HG03103 (cell line): ENCODE measurements at regions not wholly inside any gene's neighbourhood (a gene's known extent, or its start where the extent isn't known, plus 50 kb on each side); places are given as distances from the start of the nearest gene placed in this dataset.

Experiments used
- ATAC-seq: cut with Tn5 transposase; IDR thresholded peaks from one replicate; pipeline ENCODE4 v1.9.1; 2021; ENCODE audit warnings: low read depth; ENCODE audit not compliant: unreplicated experiment

DNA sequence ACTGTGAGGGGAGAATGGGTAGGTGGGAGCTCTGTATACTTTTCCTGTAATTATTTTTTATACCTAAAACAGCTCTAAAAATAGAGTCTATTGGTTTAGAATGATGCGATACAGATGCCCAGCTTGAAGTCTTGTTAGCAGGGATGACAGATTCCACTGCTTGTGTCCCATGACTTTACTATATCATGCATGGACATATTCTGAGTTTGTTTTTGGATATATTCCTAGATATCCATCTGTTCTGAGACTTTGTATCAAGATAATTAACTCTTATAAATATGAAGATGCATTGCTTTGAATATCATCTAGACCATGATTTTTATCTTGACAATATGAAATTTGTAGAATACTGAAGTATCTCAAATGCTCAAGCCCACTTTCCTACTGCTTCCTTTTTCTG lies 1058.1 kb downstream of the RAPGEF2 start:
- no peak for ATAC-seq

DNA sequence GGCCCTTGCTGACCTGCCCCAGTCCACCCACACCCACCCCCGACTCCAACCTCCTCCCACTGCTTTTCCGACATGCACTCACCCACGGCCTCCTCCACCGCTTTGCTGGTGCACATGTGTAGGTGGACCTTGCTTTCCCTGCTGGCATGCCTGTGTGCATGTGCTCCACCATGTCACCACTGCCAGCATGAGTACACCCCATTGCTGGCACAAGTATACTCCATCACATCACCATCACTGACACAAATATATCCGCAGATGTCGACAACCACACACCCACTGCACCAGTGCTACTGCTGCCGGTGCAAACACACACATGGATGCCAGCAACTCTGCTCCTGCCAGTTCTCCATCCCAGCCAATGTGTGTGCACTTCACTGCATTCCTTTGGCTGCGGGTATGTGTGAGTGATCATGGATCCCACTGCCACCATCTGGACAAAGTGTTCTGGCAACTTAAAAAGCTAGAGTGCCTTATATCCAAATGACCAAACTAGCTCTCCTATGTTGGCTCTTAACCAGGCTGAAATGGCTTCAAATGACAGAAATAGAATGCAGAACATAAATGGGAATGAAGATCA lies 1072.3 kb downstream of the RAPGEF2 start:
- ATAC-seq = no peak

DNA sequence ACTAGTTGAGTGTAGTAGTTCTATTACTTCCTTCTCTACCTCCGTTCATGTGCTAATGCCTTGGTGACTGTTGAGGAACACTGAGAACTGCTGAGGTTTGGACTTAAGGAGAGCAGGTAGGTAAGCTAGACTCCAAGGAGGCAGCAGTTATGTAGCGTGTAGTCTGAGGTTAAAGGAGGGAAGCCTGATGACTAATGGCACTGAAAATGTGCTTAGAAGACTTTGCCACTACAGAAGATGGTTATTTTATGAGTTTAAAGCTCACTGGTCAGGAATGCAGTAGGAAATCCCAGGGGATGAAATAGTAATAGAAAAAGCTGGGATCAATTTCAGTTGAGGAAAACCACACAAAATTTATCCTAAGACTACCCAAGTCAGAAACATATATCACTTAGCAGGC lies 1077.3 kb downstream of the RAPGEF2 start:
- ATAC-seq = no peak

DNA sequence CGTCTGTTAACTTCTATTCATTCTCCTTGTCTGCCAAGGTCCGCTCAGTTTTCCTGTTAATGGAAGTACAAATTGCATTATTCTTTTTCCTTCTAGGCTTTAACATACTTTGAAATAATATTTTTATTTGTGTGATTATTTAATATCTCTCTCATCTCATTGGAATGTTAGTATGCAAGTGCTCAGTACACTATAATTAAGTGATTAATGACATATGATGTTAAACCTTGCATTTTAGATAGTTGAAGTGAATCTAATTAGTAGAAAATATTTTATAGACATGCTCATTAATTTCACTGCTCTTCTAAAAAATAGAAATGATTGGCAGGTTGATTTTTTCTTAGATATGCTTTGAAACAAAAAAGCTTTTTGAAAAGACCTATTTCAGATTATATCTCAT lies 1079.8 kb downstream of the RAPGEF2 start:
- no peak for ATAC-seq

DNA sequence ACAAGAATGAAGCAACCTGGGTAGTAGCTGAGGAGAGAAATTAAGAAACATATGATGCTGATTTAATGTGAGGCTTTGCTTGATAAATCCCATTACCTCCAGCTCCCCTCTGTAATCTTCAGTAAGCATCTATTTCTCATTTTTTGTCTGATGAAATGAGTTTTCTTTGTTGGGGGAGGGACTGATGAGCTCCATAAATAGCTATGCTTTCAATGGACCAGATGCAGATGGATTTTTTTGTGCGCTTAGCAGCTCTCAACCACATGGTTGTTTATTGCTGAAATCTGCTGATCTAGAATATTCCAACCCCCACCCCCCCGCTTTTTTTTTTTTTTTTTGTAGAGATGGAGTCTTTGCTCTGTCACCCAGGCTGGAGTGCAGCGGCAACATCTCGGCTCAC lies 1082.0 kb downstream of the RAPGEF2 start:
- no peak for ATAC-seq

DNA sequence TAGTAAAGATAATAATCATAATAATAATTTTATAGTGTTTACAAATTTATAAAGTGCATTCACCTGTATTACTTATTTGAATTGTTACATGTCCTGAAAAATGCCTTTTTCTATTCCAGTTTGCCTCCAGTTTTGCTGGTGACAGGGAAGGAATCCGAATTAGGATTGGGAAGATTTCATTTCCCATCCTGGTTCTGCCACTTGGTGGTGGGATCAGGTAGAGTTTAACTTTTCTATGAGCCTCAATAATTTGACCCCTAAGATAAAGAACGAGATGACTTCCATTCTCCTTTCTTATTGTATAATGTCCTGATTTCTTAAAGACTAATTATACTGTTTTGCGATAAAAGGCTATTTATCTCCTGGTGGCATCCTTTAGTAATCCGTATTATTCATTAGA lies 1090.9 kb downstream of the RAPGEF2 start:
- no peak for ATAC-seq

DNA sequence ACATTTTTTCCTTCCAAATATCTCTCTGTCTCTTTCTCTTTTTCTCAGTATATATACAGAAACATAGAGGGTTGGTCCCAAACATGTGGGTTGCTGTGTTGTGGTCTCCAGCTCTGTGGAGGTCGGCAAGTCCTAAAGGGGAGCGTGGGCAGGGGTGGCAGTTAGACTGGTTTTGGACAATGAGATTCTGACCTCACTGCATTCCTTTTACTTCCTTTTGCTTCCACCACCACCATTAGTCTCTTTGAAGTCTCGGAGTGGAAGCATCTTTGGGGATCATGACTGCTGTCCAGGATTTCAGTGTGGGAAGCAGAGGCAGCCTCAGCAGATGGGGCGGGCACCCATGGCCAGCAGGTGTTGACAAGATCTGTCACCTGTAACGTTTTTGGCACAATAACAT lies 1091.8 kb downstream of the RAPGEF2 start:
- ATAC-seq = no peak

DNA sequence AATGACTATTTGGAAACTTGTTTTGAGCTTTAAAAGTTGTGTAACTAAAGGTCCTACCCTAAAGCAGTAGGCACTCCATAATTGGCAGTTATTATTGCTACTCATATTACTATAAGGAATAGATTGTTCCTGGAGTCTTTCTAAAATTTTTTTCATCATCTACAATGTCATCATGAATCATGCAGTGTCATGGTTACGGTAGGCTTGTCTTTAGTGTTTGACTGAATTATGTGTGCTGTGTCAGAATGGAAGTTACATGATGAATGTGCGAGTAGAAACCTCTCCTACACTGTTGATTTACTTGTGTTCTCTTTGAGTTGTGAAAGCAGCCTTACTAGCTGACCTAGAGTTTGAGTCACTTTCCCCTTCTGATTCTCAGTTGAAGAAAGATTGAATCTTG lies 1099.9 kb downstream of the RAPGEF2 start:
- ATAC-seq = no peak

DNA sequence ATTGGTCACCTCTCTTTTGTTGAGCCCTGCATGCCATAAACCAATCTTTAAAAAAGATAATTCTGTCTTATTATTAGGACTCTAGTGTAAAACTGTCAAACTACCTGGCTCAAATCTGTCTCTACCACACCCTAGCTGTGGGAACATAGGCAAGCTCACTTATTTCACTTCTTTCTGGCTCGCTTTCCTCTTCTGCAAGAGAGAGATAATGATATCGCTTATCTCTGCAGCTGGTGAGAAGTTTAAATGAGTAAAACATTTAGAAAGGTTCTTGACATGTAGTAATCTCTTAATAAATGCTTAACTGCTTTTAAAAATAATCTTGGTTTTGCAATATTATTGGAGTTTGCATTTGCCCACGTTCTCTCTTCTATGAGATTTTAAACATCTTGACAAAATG lies 1109.2 kb downstream of the RAPGEF2 start:
- no peak for ATAC-seq

DNA sequence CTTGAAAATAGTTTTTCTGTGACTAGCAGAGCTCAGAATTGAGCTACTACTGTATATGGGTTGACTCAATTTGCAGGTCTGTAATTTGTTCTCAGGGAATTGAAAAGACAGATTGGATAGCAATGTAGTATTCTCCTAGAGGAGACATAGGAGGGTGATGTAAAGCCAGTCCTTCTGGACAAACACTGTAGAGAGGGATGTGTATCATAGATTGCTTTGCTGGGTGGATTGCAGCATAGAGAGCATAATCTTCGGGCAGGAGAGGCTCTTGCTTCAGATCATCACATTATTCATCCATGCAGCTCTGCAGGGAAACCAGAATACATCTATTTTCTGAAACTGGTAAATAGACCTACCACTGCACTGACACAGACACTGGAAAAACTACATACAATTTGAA lies 1110.5 kb downstream of the RAPGEF2 start:
- ATAC-seq = no peak

DNA sequence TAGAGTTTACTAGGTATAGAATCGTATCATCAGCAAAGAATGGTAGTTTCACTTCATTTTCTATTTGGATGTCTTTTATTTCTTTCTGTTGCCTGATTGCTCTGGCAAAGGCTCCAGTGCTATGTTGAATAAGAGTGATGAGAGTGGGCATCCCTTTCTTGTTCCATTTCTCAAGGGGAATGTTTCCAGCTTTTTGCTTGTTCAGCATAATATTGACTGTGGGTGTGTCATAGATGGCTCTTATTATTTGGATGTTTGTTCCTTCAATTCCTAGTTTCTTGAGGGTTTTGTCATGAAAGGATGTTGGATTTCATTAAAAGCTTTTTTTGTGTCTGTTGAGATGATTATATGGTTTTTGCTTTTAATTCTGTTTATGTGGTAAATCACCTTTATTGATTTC lies 1114.5 kb downstream of the RAPGEF2 start:
- ATAC-seq = no peak

DNA sequence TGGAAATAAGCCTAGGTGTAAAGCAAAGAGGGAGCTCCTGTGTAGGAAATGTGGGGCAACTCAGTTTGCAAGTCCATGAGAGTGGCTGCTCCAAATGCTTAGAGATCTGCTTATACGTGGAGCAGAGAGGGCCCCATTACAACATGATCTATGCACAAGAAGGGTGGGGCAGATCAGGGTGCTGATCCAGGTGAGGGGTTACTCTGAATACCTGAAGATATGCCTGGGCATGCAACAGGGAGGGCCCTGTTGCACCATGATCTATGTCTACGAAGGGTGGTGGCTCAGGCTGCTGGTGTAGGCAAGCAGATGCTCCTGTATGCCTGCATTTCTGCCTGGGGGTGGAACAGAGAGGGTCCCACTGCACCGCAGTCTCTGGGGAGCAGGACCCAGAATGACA lies 1121.2 kb downstream of the RAPGEF2 start:
- no peak for ATAC-seq

DNA sequence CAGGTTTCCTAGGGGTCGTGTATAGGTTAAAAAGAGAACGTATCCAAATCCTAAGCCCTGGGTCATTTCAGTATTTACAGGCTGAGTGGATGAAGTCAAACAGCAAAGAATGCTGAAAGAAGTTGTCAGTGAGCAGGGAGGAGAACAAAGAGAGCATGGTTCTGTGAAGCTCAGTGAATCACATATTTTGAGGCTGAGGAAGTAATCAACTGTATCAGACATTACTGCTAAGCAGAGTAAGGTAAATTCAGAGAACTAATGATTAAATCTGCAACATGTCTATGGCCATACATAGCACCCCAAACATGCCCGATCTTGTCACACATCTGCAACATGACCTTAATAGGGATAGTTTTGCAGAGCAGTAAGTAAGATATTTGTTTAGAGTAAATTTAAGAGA lies 1130.3 kb downstream of the RAPGEF2 start:
- ATAC-seq = no peak

DNA sequence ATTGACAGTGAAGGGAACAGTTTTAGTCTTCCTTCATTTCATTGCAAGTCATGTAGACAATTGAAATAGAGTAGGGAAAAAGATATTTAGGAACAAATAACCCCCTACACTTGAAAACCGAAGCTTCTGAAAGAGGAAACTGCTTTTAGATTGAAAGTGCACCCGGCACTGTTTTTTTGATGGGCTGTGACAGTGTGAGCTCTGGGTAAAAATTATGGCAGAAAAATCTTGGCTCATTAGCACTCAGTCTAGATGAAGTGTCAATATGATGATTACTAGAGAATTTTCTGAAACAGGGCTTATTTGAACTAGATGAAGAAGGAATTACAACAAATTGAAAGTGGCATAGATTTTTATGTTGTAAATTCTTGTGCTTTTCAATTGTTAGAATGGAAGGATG lies 1132.4 kb downstream of the RAPGEF2 start:
- ATAC-seq = no peak

DNA sequence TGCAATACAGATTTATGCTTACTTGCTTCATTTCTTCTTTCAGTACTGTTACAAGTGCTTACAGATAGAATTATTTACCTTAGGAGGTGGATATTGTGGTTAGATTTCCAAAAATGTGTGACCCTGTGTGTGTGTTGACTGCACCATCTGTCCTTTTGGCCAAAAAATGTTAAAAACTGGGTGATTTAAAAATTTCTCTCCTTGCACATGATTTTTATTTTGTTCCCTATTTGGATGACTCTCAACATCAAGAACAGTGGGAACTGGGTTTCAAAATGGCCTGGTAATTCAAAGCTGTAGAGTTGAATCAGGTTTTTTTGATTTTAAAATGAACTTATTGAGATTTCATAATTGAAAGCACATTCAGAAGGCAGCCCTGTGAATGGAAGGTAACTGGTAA lies 1132.9 kb downstream of the RAPGEF2 start:
- no peak for ATAC-seq

DNA sequence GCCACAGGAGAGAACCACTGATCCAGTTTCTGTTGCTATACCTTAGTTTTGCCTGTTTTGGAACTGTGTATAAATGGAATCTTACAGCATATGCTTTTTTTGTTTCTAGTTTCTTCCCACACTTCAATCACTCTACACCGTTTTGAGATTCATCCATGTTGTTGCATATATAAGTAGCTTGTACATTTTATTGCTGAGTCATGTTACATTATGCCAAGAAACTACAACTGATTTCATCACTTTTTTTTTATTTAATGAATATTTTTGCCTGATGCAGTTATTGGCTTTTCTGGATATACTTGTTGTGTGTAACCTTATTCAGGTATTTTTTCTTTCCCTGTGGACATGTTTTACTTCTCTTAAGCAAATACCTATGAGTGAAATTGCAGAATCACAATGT lies 1135.9 kb downstream of the RAPGEF2 start:
- no peak for ATAC-seq

DNA sequence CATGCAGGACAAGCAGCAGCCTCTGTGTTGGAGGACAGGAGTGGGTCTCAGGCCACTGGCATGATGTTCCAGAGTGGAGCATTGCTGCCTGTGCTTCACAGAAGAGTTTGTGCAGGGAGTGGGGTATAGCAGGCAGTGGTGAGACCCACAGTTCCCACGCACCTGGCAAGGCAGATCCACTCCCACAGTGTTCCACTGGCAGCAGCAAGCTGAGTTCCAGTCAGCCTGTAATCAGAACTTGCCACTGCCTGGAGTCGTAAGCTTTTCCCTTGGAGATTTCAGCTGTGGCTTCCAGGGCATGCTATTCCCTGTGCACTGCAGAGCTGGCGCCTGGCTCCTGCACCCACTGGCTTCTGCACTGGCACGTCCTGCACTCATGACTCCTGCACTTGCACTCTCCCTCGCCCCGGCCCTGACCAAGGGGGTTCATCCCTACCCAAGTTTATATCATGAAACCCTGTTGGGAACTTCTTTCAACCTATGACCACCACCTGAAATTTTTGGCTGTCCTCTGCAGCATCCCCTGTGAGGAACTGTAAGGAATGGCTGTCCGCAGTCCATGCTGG lies 1144.3 kb downstream of the RAPGEF2 start:
- no peak for ATAC-seq

DNA sequence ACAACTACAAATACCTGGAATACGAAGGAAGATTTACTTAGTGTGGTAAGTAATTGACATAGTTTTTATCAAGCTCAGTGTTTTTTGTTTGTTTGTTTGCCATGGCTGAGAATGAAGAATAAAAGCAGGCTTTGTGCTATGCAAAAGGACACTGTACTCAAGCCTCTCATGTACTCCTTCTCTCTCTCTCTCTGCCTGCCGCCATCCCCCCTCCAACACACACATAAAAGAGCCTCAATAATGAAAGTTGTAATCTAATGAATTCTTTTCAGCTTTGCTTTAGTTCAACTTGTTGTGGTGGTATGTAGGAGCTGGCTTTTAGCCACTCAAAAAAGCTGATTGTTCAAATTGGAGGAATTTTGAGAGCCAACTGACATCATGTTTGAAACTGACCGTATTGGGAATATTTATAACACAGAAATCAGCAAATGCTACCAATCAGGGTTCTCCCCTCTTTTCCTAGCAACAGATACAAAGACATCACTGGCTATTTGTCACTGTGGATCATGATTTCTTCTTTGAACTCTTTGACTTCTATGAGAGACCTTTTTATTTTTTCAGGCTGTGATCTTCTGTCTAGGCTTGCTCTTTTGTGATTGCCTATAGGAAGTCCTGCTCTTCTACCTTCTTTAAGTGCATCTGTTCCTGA lies 1148.8 kb downstream of the RAPGEF2 start:
- ATAC-seq = no peak

DNA sequence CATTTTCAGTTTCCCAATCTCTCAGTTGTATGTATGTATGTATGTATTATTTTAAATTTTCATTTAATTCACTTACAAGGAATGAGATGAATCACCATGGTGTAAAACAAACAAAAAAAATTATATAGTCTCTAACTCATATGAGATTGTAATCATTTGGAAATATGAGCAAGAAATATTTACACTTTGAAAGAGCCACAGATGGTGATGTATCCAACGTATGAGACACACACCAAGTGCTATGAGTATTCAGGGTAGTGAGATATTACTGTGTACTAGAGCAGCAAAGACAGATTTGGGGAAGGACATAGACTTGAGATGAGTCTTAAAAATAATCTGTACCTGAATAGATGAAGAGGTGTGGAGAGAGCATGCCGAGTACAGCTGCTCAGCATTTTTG lies 1154.4 kb downstream of the RAPGEF2 start:
- ATAC-seq = no peak

DNA sequence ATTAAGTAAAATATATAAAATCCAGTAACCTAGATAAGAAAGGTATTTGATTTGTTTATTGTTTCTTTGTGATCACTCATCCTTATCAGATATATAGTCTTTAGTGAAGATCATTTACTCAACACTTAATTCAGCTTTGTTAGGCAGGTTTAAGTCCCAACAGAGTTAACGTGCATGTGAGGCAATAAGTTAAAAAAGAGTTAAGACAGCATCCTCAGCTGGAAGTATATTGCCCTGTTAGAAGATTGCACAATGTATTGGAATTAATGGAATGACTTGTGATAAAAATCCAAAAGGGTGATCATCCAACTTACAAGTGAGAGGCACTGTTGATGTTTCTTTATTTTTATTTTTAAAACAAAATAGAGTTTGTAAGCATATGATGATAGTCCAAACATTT lies 1162.1 kb downstream of the RAPGEF2 start:
- ATAC-seq = no peak

DNA sequence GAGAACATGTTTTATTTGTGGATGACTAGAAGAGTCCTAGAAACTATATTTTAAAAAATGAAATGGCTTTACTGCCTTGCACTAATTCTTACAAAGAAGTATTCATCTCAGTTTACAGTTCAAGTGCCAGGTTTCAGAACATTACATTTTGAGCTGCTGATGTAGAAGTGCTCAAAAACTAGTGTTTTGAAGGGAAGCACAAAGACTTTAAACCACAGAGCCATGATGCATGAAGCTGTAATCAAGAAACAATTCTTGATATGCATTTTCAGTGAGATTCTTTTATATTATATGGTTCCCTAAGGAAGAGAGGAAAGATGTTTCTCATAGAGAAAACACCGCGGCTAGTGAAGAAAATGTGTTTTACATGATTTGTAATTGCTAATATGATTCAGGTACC lies 1163.0 kb downstream of the RAPGEF2 start:
- no peak for ATAC-seq

DNA sequence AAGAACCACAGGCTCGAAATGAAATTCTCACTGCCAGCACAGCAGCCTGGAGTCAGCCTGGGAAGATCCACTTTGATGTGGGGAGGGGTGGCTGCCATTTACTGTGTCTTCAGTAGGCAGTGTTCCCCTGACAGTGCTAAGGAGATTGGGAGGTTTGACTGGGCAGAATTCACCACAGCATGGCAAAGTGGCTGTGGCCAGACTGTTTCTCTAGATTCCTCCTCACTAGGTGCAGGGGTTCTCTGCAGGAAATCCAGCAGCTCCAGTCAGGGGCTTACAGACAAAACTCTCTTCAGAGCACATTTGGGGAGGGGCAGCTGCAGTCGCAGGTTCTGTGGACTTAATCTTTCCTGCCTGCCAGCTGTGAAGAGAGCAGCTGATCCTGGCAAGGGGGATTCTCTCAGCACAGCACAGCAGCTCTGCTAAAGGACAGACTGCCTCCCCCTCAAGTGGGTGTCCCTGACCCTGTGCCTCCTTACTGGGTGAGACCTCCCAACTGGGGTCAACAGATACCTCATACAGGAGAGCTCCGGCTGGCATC lies 1174.0 kb downstream of the RAPGEF2 start:
- no peak for ATAC-seq
